ENCODE measurements at regions not wholly inside any gene's neighbourhood (a gene's known extent, or its start where the extent isn't known, plus 50 kb on each side); places are given as distances from the start of the nearest gene placed in this dataset.

DNA sequence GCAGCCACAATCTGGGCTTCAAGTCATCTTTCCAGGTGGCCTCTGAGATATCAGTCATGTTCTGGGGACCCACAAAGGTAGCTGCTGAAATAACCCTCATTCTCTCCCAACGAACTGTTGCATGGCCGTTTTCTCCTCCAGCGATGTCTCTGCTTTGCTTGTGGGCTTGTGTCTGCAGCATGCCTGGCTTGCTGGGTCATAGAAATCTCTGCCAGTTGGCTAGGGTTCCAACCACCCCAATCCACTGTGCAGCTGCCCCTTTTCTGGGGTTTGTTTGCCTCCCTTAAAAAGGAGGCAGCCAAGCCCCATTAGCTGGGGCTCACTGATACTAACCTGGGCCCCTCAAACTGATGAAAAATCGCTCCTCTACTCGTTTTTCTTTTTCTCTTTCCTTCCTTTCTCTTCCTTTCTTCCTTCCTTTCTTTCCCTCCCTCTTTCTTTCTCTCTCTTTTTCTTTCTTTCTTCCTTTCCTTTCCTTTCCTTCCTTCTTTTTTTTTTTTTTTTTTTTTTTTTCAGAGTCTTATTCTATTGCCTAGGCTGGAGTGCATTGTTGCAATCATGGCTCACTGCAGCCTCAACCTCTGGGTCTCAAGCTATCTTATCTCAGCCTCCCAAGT lies 680.0 kb downstream of the EPHA4 start:
- TF ChIP-seq CTCF (IDR thresholded peaks at IDR 0.05) (no peak), POLR2A (IDR thresholded peaks at IDR 0.05) (no peak)
